ENCODE measurements at regions not wholly inside any gene's neighbourhood (a gene's known extent, or its start where the extent isn't known, plus 50 kb on each side); places are given as distances from the start of the nearest gene placed in this dataset.

- H2AFZ ChIP-seq (ENCODE audit: low read depth), result no peak overlapping the region
- POLR2A ChIA-PET, result interaction anchor here (0.6 kb wide), 1 partner anchor 1697 kb away, joined by 3 read pairs; no protein-coding TSS in a partner anchor
- TF ChIP-seq RFX5 (IDR thresholded peaks at IDR 0.05; ENCODE audit: low read length), result no peak
- H3K27me3 ChIP-seq (ENCODE audit: insufficient read depth), result no peaks in the 10 kb centered on the region
- no peaks in the 10 kb centered on the region for H3K36me3 ChIP-seq (replicated peaks in 1 of 2; ENCODE audit: control insufficient read depth in 1 of 2, insufficient read depth in 2 of 2, low read length in 1 of 2)
- H3K9me3 ChIP-seq, result no peaks in the 10 kb centered on the region
- no peak for DNase-seq
- H3K9ac ChIP-seq, result no peak overlapping the region
- H3F3A ChIP-seq (replicated peaks; ENCODE audit: insufficient read depth), result peaks cover under 1% of the 10 kb centered on the region
- H3K27ac ChIP-seq (ENCODE audit: low read depth in 2 of 2, low read length in 1 of 2), result no peak overlapping the region
- 91% methylated on average over 10 of the region's 10 CpGs for WGBS (ENCODE audit: low lambda C conversion rate)
- H3K4me2 ChIP-seq, result no peak overlapping the region
- H3K9me2 ChIP-seq, result no peaks in the 10 kb centered on the region
- peaks cover 6 to 7% of the 10 kb centered on the region in 2 experiments; a peak in 3 of 4 replicates for H3K4me1 ChIP-seq (ENCODE audit: control insufficient read depth in 1 of 2, insufficient read depth in 2 of 2, low read depth in 1 of 2, low read length in 1 of 2)
- no peak overlapping the region for H3K4me3 ChIP-seq (ENCODE audit: low read depth in 2 of 2, low read length in 1 of 2)
- H4K20me1 ChIP-seq (ENCODE audit: insufficient read depth), result no peaks in the 10 kb centered on the region
- H3K79me2 ChIP-seq (ENCODE audit: insufficient read depth), result no peaks in the 10 kb centered on the region
- CTCF ChIA-PET, result no interaction called here
Measured at GRCh38 chr10:3640816-3641215, 144.2 kb downstream of the KLF6 start.

- no peak for DNase-seq
- ChIA-PET POLR2A (no interaction called here), CTCF (no interaction called here)
- Histone ChIP-seq H2AFZ (ENCODE audit: low read depth) (no peak overlapping the region), H3K27ac (ENCODE audit: low read depth in 2 of 2, low read length in 1 of 2) (no peak overlapping the region), H3K4me1 (ENCODE audit: control insufficient read depth in 1 of 2, insufficient read depth in 2 of 2, low read depth in 1 of 2, low read length in 1 of 2) (peaks cover 6 to 7% of the 10 kb centered on the region in 2 experiments; a peak in 3 of 4 replicates), H3K4me2 (no peak overlapping the region), H3K9ac (no peak overlapping the region), H3K9me3 (no peaks in the 10 kb centered on the region), H3K9me2 (no peaks in the 10 kb centered on the region), H3F3A (replicated peaks; ENCODE audit: insufficient read depth) (peaks cover 4% of the 10 kb centered on the region), H3K4me3 (ENCODE audit: low read depth in 2 of 2, low read length in 1 of 2) (no peak overlapping the region), H3K36me3 (replicated peaks in 1 of 2; ENCODE audit: control insufficient read depth in 1 of 2, insufficient read depth in 2 of 2, low read length in 1 of 2) (no peaks in the 10 kb centered on the region), H4K20me1 (ENCODE audit: insufficient read depth) (no peaks in the 10 kb centered on the region), H3K27me3 (ENCODE audit: insufficient read depth) (no peaks in the 10 kb centered on the region), H3K79me2 (ENCODE audit: insufficient read depth) (no peaks in the 10 kb centered on the region)
- TF ChIP-seq ELF1 (IDR thresholded peaks at IDR 0.05) (no peak), GABPA (IDR thresholded peaks at IDR 0.05; ENCODE audit: low read depth) (no peak), PBX3 (IDR thresholded peaks at IDR 0.05) (no peak), MAX (IDR thresholded peaks at IDR 0.05; ENCODE audit: low read depth) (no peak), MXI1 (IDR thresholded peaks at IDR 0.05; ENCODE audit: low read depth, low read length) (no peak), NFIC (IDR thresholded peaks at IDR 0.05; ENCODE audit: borderline replicate concordance) (no peak), CHD2 (IDR thresholded peaks at IDR 0.05; ENCODE audit: low read length, partially characterized antibody) (no peak), IRF3 (IDR thresholded peaks at IDR 0.05; ENCODE audit: low read depth, low read length) (no peak), NRF1 (IDR thresholded peaks at IDR 0.05; ENCODE audit: low read depth, low read length) (no peak), EZH2phosphoT487 (IDR thresholded peaks at IDR 0.05; ENCODE audit: borderline replicate concordance, low read depth) (no peak), TAF1 (IDR thresholded peaks at IDR 0.05; ENCODE audit: borderline replicate concordance, low read depth, low read length) (no peak)
- 82% methylated on average over 4 of the region's 4 CpGs for WGBS (ENCODE audit: low lambda C conversion rate)
Measured at GRCh38 chr10:3639546-3639945, 145.5 kb downstream of the KLF6 start.

All from SK-N-SH (cell line).